ENCODE measurements at regions not wholly inside any gene's neighbourhood (a gene's known extent, or its start where the extent isn't known, plus 50 kb on each side); places are given as distances from the start of the nearest gene placed in this dataset.

- TF ChIP-seq CTCF (IDR thresholded peaks at IDR 0.05; ENCODE audit: low read depth, low read length) (no peak), EZH2phosphoT487 (IDR thresholded peaks at IDR 0.05; ENCODE audit: low read depth) (no peak)
These were observed 96.9 kb upstream of the SLC25A33 start for GRCh38 chr1:9442278-9442846.
